H1 (cell line): ENCODE measurements at regions not wholly inside any gene's neighbourhood (a gene's known extent, or its start where the extent isn't known, plus 50 kb on each side); places are given as distances from the start of the nearest gene placed in this dataset.

Experiments
- CHD2 ChIP-seq: IDR thresholded peaks from 2 replicates; pipeline ENCODE4 v1.6.1; 2012; ENCODE audit warnings: low read length, improper control_type of control experiment
- FOSL1 ChIP-seq: IDR thresholded peaks from 2 replicates; pipeline ENCODE4 v1.6.1; 2011; ENCODE audit warnings: mild to moderate bottlenecking, low read depth, low read length, moderate library complexity; ENCODE audit not compliant: insufficient read depth
- HDAC6 ChIP-seq: IDR thresholded peaks from one replicate; pipeline ENCODE4 v1.7.1; 2012; ENCODE audit warnings: low read depth, mild to moderate bottlenecking, inconsistent platforms, low read length, moderate library complexity
- RNF2 ChIP-seq: fragments of 200-900, 300-1000 bp; sonication (generic); IDR thresholded peaks from 2 replicates; pipeline ENCODE4 v1.7.1; 2016; ENCODE audit warnings: borderline replicate concordance, low read depth, mild to moderate bottlenecking, antibody characterized with exemption, low read length; ENCODE audit not compliant: poor library complexity, severe bottlenecking; ENCODE audit errors: missing control alignments
- SP2 ChIP-seq: IDR thresholded peaks from 2 replicates; pipeline ENCODE4 v1.6.1; 2012; ENCODE audit warnings: mild to moderate bottlenecking, low read length, inconsistent platforms
- USF2 ChIP-seq: IDR thresholded peaks from 2 replicates; pipeline ENCODE4 v1.6.1; 2011; ENCODE audit warnings: low read length, improper control_type of control experiment

GRCh38 chr20:57034001-57034400, 232.4 kb downstream of the BMP7 start (continued):
- TF ChIP-seq USF2 (no peak), SP2 (no peak), RNF2 (no peak), FOSL1 (no peak), HDAC6 (no peak), CHD2 (no peak)
